Activated CD8-positive, alpha-beta memory T cell treated with anti-CD3 and anti-CD28 coated beads for 48 hours (primary cell): ENCODE measurements at regions not wholly inside any gene's neighbourhood (a gene's known extent, or its start where the extent isn't known, plus 50 kb on each side); places are given as distances from the start of the nearest gene placed in this dataset.

Source experiments
- DNase-seq, 3 experiments: peaks; one replicate each; pipeline ENCODE4 v3.0.0-alpha.2; 2020; ENCODE audit warnings: low read depth in 2 of 3, low spot score in 2 of 3

DNA sequence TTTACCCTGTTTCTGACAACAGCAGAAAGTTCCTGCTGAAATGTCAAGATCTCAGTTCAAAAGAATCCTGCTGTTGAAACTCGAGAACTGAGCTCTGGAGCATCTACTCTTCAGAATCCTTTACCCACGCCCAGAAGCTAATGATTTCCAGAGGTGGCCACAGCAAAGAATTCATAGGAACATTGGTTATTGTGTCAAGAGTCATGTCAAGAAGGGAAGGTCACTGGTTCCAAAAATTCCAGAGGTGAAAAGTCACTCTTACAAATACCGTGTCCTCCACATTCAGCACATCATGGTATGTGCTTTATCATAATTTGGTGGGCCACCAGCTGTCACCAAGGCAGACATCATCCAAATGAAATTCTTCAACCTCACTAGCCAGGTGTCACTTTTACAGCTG, 394.4 kb upstream of the NPVF start:
- no peak for DNase-seq

- DNase-seq: no peak
Observed at GRCh38 chr7:25624051-25624450, 395.8 kb upstream of the NPVF start.

DNA sequence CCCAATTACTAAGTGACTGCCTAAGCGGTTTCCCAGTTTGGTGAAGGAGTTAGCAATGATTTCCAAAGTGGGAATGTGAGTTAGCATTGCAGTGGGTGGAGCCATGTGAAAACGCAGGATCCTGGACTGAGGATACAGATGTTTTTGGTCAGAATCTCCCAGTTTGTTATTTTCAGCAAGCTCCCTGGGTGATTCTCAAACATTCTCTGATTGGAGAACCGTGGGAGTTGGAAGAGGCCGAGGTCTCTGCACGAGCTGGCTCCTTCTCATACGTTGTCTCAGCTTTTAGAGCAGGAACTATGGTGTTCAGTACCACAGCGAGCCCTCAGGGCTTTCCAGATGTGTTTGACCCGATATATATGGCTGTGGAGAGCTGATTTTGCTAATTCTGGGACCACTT, 396.5 kb upstream of the NPVF start:
- no peak for DNase-seq

GRCh38 chr7:25625306-25625992, 397.2 kb upstream of the NPVF start:
- no peak for DNase-seq

- DNase-seq: no peak
Observed at GRCh38 chr7:25626451-25627131, 398.3 kb upstream of the NPVF start.

DNA sequence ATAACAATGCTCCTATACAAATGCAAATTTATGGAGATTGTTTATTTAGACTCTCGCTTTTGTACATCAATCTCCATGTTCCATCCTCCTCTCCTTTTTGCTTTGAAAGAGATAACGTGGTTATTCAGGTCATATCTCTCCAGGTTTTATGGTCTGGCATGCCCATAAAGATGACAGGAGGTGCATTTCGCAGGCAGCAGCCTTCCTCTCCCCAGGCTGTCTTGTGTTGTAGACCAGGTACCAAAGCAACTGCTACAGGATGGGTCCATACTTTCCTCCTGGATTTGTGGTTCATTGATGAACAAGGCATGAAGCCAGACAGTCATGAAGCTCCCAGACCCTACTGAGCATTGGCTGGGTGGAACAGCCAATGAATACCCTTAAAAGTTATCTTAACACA, 400.2 kb upstream of the NPVF start:
- no peak for DNase-seq

DNA sequence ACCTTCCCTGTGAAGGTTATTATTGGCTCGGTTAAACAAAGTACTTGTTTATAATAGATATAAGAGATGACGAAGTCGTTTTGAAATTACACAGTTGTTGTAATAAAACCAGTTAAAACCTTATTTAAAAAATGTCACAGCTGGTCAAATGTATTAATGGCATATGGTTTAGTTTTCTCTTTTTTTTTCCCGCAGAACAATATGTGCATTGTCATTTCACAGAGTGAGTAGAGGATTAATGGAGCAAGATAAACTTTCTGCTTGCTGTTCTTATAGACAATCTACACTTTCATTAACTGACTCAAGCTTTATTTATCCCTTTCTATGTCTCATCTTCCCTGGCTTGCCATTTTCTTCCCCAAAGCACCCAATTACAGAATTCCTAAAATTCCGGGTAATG, 404.3 kb upstream of the NPVF start:
- DNase-seq: no peak

GRCh38 chr7:25633426-25634036, 405.2 kb upstream of the NPVF start:
- no peak for DNase-seq

DNA sequence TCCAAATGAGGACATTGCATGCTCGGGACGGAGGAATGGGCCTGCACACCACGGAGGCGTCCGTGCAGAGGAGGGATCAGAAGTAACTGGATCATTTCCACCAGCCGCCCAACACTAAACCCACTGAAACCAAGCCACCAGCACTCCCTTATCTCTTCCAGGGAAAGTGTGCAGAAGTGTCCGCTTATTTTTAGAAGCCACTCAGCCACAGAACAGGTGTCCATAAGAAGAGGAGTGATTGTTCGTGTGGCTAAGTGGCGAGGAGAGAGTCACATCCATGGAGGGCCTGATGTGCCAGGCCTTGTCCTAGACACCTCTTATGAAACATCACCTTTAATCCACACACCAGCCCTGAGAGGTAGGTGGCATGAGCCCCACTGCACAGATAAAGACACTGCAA, 407.9 kb upstream of the NPVF start:
- DNase-seq: no peak

DNA sequence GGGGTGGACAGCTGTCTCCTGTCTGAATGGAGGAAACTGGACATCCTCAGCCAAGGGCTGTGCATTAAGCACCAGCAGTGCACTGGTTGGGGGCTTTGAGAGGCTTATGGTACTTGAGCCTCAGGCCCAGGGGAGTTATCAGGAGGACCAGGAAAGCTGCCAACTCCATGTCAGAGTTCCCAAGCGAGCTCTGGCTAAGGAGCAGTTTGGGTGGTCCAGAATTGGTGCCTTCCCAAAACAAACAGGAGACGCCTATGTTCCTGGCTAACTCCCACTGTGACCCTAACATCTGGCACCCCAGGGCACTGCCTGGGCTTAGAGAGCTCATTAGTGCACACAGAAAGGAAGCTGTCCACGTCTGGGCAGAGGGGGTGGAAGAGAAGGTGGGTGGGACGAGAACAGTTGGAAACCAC, 408.6 kb upstream of the NPVF start:
- DNase-seq: no peak

DNA sequence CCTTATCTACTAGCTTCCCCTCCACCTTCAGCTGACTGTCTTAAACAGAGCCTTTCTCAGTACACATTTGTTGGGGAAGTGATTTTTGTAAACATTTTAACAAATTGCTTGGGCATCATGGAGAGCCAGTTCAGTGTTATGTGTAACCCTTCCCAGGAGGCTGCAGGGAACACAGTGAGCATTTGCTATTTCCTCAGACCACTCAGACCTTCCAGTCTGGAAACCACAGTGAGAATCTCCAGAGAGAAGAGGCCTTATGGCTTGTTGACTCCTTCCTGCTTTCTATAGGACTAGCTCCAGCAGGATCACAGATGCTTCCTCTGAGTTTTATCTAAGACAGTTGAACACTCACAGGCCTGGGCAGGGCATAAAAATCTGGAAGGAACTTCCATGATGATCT, 409.8 kb upstream of the NPVF start:
- DNase-seq: no peak

DNA sequence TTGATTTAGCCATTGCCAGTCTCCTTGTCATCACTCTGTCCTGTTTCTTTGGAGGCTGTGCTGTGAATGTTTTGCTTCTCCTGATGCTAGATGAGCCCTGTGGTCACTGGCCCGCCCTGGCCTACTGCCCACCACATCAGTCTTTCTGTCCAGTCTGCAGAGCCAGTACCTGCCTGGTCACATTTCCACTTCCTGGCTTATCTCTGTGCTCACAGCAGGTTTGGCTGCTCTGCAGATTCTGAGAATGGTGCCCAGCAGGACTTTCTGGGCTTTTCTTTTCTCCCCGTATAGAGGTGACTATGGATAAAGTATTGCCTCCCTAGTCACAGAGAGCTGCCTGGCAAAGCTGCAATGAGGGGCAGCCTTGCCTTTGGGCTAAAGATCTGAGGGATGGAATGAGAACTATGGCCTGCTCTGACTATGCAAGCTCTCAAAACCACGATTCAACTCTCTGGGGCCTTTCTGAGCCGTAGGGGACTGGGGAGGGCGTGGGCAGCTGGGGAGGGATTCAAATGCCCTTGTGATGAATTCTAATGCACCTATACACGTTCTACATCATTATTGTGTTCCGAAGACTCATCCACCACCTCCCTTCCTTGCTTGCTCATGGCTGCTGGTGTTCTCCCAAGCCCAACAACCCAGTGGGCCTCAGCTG, 410.4 kb upstream of the NPVF start:
- no peak for DNase-seq

DNA sequence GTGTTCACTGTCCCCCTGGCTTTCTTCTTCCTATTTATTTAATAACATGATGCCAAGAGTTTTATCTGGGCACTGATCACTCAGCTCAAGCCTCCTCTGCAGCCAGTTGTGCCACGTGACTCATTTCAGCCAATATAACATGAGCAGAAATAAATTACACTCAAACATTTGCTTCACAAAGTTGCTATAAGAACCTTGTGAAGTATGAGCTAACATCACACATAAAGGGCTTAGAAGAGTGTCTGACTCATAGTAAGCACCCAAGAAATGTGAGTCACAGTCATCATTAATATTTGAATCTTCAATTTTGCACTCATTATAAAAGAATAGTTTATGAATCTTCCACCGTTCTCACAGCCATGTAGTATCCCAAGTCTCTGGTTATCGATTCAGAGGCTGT, 414.6 kb upstream of the NPVF start:
- no peak for DNase-seq

DNA sequence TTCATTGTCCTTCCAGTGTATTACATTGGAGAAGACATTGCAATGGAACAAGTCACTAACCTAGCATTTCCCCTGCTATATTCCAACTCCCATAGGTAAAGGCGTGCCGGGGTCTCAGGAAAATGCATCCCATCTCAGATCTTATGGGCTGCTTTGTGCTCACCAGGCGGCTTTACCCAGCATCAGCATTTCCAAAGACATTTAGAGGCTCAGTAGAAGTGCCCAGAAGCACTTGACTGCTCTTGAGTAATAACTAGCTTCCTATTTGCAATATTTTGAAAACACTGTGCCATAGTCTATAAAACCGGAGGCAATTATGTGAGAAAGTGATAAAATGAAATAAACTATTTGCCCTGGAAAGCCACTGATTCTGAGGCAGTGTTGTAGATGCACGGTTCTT, 415.0 kb upstream of the NPVF start:
- no peak for DNase-seq

DNA sequence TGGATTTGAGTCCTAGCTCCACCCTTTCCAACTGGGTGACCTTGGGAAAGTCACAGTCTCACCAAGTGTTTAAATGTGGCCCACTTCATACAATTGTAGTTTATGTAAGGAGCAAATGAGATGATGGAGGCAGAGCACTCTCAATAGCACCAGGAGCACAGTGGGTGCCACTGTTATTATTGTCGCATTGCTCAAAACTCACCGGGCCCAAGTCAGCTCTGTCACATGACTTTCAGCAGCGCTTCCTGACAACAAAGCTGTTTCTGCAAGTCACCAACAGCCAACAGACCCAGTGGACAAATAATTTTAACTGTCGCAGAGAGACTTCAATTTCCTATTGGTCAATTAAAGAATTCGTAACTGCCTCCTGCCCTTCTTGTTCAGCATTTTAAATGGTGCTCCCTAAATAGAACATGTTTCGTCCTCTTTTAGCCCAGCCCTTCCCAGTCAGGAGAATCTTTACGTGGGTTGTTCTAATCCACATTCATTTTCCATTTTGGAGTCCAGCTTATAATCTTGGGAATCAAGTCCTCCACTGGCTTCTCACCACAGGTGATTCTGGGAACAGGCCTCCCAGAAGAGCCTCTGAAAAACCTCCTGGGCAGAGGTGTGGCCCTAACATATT, 415.6 kb upstream of the NPVF start:
- DNase-seq: no peak

DNA sequence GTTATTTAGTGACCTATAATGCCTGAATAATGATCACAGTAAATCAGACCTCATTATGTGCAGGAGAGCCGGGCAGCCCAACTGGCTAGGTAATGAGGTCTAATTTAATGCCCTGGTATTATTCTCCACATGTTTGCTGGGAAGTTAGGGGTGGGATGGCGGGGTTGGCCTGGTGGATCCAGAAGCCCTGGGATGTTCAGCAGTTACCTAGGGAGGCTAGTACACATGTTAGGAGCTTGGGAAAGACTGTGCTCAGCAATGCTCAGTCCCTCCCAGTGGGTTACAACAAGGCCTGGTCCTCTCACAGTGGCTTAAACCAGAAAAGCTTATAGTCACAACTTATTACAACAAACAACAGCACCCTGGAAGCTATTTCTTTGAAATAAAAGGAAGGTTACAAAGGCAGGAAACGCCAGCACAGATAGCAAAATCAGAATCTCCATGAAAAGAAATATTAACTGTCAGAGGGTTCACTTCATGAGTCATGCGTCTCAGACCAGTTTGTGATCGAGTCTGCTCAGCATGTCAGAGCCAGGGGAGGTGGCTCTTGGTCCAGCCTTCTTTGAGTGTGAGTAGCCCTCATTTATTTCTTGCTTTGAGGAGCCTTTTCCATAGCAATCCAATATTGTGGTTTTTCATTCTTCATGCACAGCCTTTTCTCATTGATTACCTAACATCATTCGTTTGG, 418.6 kb upstream of the NPVF start:
- no peak for DNase-seq

DNA sequence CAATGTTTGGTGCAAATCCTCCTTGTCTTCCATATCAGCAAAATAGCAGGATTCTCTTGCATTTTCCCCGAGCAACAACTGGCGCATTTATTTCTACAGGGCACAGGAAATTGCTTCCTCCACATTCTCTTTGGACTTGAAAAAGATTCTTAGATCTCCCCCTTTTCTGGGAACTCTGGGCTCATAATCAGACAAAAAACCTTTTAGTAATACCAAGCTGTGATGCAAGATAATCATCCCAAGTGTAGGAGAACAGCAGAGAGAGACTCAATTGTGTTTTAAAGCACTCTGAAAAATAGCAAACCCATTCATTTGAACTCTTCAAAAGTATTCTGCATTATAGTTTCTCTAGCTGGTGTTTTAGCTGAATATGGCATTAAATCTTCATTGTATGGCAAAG, 419.6 kb upstream of the NPVF start:
- DNase-seq: no peak

DNA sequence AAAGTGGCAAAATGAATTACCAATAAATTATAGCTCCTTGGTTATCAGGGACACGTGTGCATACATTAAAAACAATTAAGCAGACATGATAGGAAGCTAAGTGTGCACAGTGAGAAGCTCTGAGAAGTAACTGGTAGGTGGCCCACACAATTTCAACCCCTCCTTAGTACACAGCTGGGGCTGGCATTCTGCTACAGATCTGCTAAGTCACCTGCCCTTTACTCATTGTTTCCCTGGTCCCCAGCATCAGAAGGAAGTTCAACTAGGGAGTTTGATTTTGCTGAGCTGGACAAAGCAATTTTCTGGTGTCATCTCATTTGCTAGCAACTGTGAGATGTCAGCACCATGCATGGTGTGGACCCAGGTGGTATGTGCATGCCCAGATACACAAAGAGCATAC, 424.1 kb upstream of the NPVF start:
- DNase-seq: no peak

GRCh38 chr7:25653384-25653783, 425.1 kb upstream of the NPVF start:
- no peak for DNase-seq

DNA sequence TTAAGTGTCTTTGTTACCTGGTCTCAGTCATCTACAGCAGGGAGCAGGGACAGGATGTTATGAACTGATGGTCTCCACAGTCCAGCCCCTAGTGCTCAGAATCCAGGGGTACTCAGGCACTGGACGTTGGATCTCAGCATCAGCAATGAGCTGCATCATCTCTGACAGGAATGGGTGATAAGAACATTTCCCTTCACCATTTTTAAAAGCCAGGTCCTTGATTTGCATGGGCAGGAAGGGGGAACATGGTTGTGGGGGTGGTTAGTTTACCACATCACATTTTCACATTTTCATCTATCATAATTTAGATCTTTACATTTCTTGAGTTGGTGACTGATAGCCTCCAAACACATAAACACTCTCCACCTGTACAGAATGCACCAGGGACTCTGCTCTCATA, 427.8 kb upstream of the NPVF start:
- no peak for DNase-seq

DNA sequence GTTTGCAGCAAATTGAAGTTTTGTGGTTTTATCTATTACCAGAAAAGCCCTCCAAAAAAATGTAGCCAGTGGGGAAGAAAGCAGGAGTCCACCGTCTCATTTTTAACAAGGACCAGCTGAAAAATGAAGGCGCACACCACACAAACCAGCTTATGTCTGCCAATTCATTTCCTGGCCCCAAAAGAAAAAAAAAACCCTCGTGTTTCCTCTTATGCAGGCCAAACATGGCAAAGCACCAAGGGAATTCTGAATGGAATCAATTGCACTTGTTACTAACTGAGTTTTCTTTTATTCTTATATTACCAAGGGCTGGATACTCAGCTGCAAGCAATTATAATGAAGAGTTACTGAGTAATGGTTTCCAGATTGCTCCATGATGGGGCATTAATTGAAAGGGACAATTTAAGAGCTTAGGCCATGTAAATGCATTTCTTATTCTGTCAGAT, 428.3 kb upstream of the NPVF start:
- no peak for DNase-seq
